K562 (cell line): ENCODE measurements at regions not wholly inside any gene's neighbourhood (a gene's known extent, or its start where the extent isn't known, plus 50 kb on each side); places are given as distances from the start of the nearest gene placed in this dataset.

Experiments
- EGR1 ChIP-seq: fragments of 450-650 bp; conservative IDR thresholded peaks from 2 replicates; pipeline ENCODE4 v1.6.1; 2017; ENCODE audit warnings: mild to moderate bottlenecking
- HNRNPL ChIP-seq: fragments of 200-400 bp; formaldehyde crosslinking; IDR thresholded peaks from 2 replicates; pipeline ENCODE4 v1.6.1; 2017; ENCODE audit warnings: low read depth, mild to moderate bottlenecking, low read length
- IFI16 ChIP-seq: fragments of 250-450 bp; sonication (Bioruptor Pico); IDR thresholded peaks from 2 replicates; pipeline ENCODE4 v2.1.2; 2022; ENCODE audit warnings: mild to moderate bottlenecking, inconsistent platforms
- NFATC3 ChIP-seq: fragments of 450-650 bp; IDR thresholded peaks from 2 replicates; pipeline ENCODE4 v1.6.1; 2017; ENCODE audit warnings: mild to moderate bottlenecking
- RAD21 ChIP-seq, 2 experiments: fragments of 250-450 bp in 1 of 2; fragments of 450-650 bp in 1 of 2; sonication (Bioruptor Pico) in 1 of 2; formaldehyde crosslinking in 1 of 2; IDR thresholded peaks in 1 of 2; conservative IDR thresholded peaks in 1 of 2; 2 replicates each; pipeline versions ENCODE4 v1.4.0 to v1.8.0; 2020 to 2022; ENCODE audit warnings: mild to moderate bottlenecking in 2 of 2, moderate library complexity in 1 of 2
- RBM14 ChIP-seq: fragments of 200-400 bp; formaldehyde crosslinking; IDR thresholded peaks from 2 replicates; pipeline ENCODE4 v1.6.1; 2018; ENCODE audit warnings: low read depth, mild to moderate bottlenecking, low read length, moderate library complexity, borderline replicate concordance; ENCODE audit not compliant: insufficient read depth
- SIN3A ChIP-seq, 2 experiments: fragments of 150-350 bp in 1 of 2; IDR thresholded peaks; 2 replicates each; pipeline ENCODE4 v1.6.1; 2011 to 2016; ENCODE audit warnings: borderline replicate concordance in 2 of 2, low read depth in 2 of 2, low read length in 2 of 2, mild to moderate bottlenecking in 2 of 2, moderate library complexity in 2 of 2; ENCODE audit not compliant: control insufficient read depth in 1 of 2
- TCF3 ChIP-seq: sonication (generic); formaldehyde crosslinking; IDR thresholded peaks from 2 replicates; pipeline ENCODE4 v1.4.0; 2020; ENCODE audit warnings: mild to moderate bottlenecking, missing genetic modification reagents
- XRCC4 ChIP-seq: IDR thresholded peaks from one replicate; pipeline ENCODE4 v1.6.1; 2011; ENCODE audit not compliant: insufficient read depth, insufficient read length; ENCODE audit errors: extremely low read depth
- ZNF184 ChIP-seq: sonication (generic); formaldehyde crosslinking; IDR thresholded peaks from 2 replicates; pipeline ENCODE4 v1.5.0; 2020; ENCODE audit warnings: missing genetic modification reagents
- ZNF589 ChIP-seq: fragments of 200-800 bp; sonication (Bioruptor generic); IDR thresholded peaks from 2 replicates; pipeline ENCODE4 v1.6.1; 2016; ENCODE audit warnings: low read depth, missing genetic modification characterization, missing compliant biosample characterization
- TF ChIP-seq, protein P1 (sequence below), 3 experiments: IDR thresholded peaks in 2 of 3; conservative IDR thresholded peaks in 1 of 3; 2 replicates each; pipeline ENCODE4 v1.5.1; 2011 to 2012; ENCODE audit warnings: low read length in 3 of 3, mild to moderate bottlenecking in 3 of 3, control low read depth in 2 of 3, improper control_type of control experiment in 1 of 3, inconsistent platforms in 1 of 3, low read depth in 1 of 3, mixed read lengths in 1 of 3, moderate library complexity in 1 of 3; ENCODE audit not compliant: insufficient read depth in 2 of 3
- TF ChIP-seq, protein P2 (sequence below), 2 experiments: fragments of 450-650 bp in 1 of 2; IDR thresholded peaks; 2 replicates each; pipeline ENCODE4 v1.6.1; 2011 to 2017; ENCODE audit warnings: low read depth in 2 of 2, antibody characterized with exemption in 1 of 2, borderline replicate concordance in 1 of 2, low read length in 1 of 2, mild to moderate bottlenecking in 1 of 2, mixed read lengths in 1 of 2; ENCODE audit not compliant: control insufficient read depth in 1 of 2

DNA sequence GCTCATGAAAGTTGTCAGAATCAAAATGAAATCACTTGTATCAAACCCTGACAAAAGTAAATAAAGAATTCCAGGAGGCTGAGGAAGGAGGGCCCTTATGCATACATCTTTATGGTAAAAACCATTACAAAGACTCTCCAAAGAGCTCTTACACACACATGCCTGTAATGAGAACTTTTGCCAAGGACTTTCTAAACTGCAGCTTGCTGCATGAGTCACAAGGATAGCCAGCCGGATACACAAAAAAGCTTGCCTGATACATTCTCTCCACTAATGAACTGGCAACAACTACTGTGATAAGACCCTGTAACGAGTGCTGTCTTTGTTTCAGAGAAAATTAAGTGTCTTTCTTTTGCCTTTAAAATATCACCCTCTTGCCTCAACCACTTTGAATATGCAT lies 618.1 kb downstream of the PPP4R3C start:
- TF ChIP-seq XRCC4 (no peak), HNRNPL (no peak), ZNF589 (CRISPR knock-in tag) (no peak), IFI16 (CRISPR knock-in tag) (no peak), RAD21 (CRISPR knock-in tag; conservative IDR thresholded peaks at IDR 0.05 in 1 of 2, IDR thresholded peaks at IDR 0.05 in 1 of 2) (no peak), EGR1 (no peak), NFATC3 (no peak), SIN3A (IDR thresholded peaks at IDR 0.05; ENCODE audit: borderline replicate concordance in 2 of 2, control insufficient read depth in 1 of 2, low read depth in 2 of 2, low read length in 2 of 2) (no peak), ZNF184 (no peak), TCF3 (CRISPR knock-in tag) (no peak), RBM14 (no peak)
- TF ChIP-seq, protein P1, sequence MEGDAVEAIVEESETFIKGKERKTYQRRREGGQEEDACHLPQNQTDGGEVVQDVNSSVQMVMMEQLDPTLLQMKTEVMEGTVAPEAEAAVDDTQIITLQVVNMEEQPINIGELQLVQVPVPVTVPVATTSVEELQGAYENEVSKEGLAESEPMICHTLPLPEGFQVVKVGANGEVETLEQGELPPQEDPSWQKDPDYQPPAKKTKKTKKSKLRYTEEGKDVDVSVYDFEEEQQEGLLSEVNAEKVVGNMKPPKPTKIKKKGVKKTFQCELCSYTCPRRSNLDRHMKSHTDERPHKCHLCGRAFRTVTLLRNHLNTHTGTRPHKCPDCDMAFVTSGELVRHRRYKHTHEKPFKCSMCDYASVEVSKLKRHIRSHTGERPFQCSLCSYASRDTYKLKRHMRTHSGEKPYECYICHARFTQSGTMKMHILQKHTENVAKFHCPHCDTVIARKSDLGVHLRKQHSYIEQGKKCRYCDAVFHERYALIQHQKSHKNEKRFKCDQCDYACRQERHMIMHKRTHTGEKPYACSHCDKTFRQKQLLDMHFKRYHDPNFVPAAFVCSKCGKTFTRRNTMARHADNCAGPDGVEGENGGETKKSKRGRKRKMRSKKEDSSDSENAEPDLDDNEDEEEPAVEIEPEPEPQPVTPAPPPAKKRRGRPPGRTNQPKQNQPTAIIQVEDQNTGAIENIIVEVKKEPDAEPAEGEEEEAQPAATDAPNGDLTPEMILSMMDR (IDR thresholded peaks at IDR 0.05 in 2 of 3, conservative IDR thresholded peaks at IDR 0.05 in 1 of 3; ENCODE audit: insufficient read depth in 2 of 3, low read depth in 1 of 3, low read length in 3 of 3) = no peak
- TF ChIP-seq, protein P2, sequence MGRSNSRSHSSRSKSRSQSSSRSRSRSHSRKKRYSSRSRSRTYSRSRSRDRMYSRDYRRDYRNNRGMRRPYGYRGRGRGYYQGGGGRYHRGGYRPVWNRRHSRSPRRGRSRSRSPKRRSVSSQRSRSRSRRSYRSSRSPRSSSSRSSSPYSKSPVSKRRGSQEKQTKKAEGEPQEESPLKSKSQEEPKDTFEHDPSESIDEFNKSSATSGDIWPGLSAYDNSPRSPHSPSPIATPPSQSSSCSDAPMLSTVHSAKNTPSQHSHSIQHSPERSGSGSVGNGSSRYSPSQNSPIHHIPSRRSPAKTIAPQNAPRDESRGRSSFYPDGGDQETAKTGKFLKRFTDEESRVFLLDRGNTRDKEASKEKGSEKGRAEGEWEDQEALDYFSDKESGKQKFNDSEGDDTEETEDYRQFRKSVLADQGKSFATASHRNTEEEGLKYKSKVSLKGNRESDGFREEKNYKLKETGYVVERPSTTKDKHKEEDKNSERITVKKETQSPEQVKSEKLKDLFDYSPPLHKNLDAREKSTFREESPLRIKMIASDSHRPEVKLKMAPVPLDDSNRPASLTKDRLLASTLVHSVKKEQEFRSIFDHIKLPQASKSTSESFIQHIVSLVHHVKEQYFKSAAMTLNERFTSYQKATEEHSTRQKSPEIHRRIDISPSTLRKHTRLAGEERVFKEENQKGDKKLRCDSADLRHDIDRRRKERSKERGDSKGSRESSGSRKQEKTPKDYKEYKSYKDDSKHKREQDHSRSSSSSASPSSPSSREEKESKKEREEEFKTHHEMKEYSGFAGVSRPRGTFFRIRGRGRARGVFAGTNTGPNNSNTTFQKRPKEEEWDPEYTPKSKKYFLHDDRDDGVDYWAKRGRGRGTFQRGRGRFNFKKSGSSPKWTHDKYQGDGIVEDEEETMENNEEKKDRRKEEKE (IDR thresholded peaks at IDR 0.05; ENCODE audit: borderline replicate concordance in 1 of 2, control insufficient read depth in 1 of 2, low read depth in 2 of 2, low read length in 1 of 2) = no peak
